PC-9 (cell line): ENCODE measurements at regions not wholly inside any gene's neighbourhood (a gene's known extent, or its start where the extent isn't known, plus 50 kb on each side); places are given as distances from the start of the nearest gene placed in this dataset.

ENCODE experiments used
- CTCF ChIP-seq: fragments of 200-600 bp; sonication (generic); conservative IDR thresholded peaks from 2 replicates; pipeline ENCODE4 v1.6.1; 2017; ENCODE audit warnings: mixed run types, antibody characterized with exemption, mild to moderate bottlenecking, moderate library complexity
- EZH2 ChIP-seq: fragments of 200-600 bp; sonication (generic); IDR thresholded peaks from 2 replicates; pipeline ENCODE4 v1.8.0; 2017; ENCODE audit warnings: antibody characterized with exemption, low read depth

GRCh38 chr2:18750672-18751554 lies 161.5 kb upstream of the NT5C1B start:
- TF ChIP-seq CTCF, result no peak
- no peak for TF ChIP-seq EZH2
